SU-DHL-6 (cell line): ENCODE measurements at regions not wholly inside any gene's neighbourhood (a gene's known extent, or its start where the extent isn't known, plus 50 kb on each side); places are given as distances from the start of the nearest gene placed in this dataset.

Experiments
- CTCF ChIP-seq: fragments of 200-600 bp; sonication (generic); IDR thresholded peaks from one replicate; pipeline ENCODE4 v1.5.1; 2017; ENCODE audit warnings: antibody characterized with exemption, mild to moderate bottlenecking, low read length, moderate library complexity; ENCODE audit not compliant: insufficient read depth, poor library complexity, severe bottlenecking
- EZH2phosphoT487 ChIP-seq: fragments of 200-600 bp; sonication (generic), shearing (Covaris generic); conservative IDR thresholded peaks from 2 replicates; pipeline ENCODE4 v1.6.1; 2018; ENCODE audit warnings: mild to moderate bottlenecking, antibody characterized with exemption, low read length, moderate library complexity, mixed read lengths

- TF ChIP-seq CTCF (no peak), EZH2phosphoT487 (no peak)
Observed at GRCh38 chr3:162742159-162742717, 1245.6 kb downstream of the OTOL1 start.
